ENCODE measurements at regions not wholly inside any gene's neighbourhood (a gene's known extent, or its start where the extent isn't known, plus 50 kb on each side); places are given as distances from the start of the nearest gene placed in this dataset.

DNA sequence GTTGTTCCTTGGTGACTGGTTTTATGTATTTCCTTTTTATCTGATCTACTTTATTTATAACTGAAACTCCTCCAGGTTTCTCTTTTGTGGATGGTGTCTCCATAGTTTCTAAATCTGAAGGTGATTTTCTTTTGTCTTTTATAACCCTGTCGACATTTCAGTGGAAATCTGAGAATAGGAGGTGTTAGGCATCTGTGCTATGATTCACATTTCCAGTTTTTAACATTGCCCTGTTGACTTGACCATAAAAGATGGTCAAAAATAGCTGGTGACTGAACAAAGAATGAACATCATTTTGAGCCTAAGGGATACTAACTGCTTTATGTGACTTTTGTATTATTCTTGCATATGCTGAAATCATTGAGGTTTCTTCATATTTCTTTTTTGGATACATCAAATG is 190.5 kb downstream of the PCSK1 start:
- no peaks in the 10 kb centered on the region for H4K20me1 ChIP-seq (ENCODE audit: insufficient read depth, low read length)
- H3K4me3 ChIP-seq (ENCODE audit: low read depth, low read length, poor library complexity, severe bottlenecking), result no peak overlapping the region
- H3K9me2 ChIP-seq (ENCODE audit: low read depth, low read length), result no peaks in the 10 kb centered on the region
- H3K9me3 ChIP-seq (ENCODE audit: low read length), result no peaks in the 10 kb centered on the region
- H3K36me3 ChIP-seq (ENCODE audit: insufficient read depth, low read length), result no peaks in the 10 kb centered on the region
- H3K27me3 ChIP-seq (ENCODE audit: insufficient read depth, low read length), result no peaks in the 10 kb centered on the region
- no peak overlapping the region for H3K4me2 ChIP-seq (ENCODE audit: low read length)
- TF ChIP-seq EZH2 (IDR thresholded peaks at IDR 0.05; ENCODE audit: borderline replicate concordance, low read length), result no peak
- TF ChIP-seq, protein P1, sequence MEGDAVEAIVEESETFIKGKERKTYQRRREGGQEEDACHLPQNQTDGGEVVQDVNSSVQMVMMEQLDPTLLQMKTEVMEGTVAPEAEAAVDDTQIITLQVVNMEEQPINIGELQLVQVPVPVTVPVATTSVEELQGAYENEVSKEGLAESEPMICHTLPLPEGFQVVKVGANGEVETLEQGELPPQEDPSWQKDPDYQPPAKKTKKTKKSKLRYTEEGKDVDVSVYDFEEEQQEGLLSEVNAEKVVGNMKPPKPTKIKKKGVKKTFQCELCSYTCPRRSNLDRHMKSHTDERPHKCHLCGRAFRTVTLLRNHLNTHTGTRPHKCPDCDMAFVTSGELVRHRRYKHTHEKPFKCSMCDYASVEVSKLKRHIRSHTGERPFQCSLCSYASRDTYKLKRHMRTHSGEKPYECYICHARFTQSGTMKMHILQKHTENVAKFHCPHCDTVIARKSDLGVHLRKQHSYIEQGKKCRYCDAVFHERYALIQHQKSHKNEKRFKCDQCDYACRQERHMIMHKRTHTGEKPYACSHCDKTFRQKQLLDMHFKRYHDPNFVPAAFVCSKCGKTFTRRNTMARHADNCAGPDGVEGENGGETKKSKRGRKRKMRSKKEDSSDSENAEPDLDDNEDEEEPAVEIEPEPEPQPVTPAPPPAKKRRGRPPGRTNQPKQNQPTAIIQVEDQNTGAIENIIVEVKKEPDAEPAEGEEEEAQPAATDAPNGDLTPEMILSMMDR (IDR thresholded peaks at IDR 0.05; ENCODE audit: low read length), result no peak
- H3K27ac ChIP-seq (ENCODE audit: low read depth, low read length, poor library complexity, severe bottlenecking), result no peak overlapping the region
- no peaks in the 10 kb centered on the region for H3K4me1 ChIP-seq (ENCODE audit: insufficient read depth, low read length, severe bottlenecking)
- H2AFZ ChIP-seq (ENCODE audit: low read length), result no peak overlapping the region
- no peaks in the 10 kb centered on the region for H3K79me2 ChIP-seq (ENCODE audit: insufficient read depth, low read length)
- no peak overlapping the region for H3K9ac ChIP-seq (ENCODE audit: low read length)
- H3F3A ChIP-seq (ENCODE audit: insufficient read depth, low read length), result no peaks in the 10 kb centered on the region

DNA sequence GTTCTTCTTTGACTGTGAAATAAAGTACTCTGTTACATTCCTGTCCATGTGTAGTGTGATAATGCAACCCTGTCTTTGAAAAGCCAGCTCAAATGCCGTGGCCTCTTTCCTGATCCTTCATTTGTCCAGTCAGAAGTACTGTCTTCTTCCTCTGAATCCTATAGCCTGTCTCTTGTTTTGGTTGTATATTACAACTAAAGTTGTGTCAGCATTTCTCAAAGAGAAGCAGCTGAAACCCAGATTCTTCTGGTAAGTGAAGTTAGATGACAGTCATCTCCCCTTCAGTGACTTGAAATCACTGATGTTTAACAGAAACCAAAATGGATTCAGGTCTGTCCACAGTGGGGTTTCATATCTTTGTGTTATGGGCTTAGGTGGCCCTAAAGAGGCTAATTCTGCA is 196.2 kb downstream of the PCSK1 start:
- H3K9me2 ChIP-seq (ENCODE audit: low read depth, low read length), result no peaks in the 10 kb centered on the region
- H3K9ac ChIP-seq (ENCODE audit: low read length), result no peak overlapping the region
- H3F3A ChIP-seq (ENCODE audit: insufficient read depth, low read length), result no peaks in the 10 kb centered on the region
- H3K36me3 ChIP-seq (ENCODE audit: insufficient read depth, low read length), result no peaks in the 10 kb centered on the region
- no peak for TF ChIP-seq EZH2 (IDR thresholded peaks at IDR 0.05; ENCODE audit: borderline replicate concordance, low read length)
- TF ChIP-seq, protein P1 (IDR thresholded peaks at IDR 0.05; ENCODE audit: low read length), result no peak
- no peak overlapping the region for H3K27ac ChIP-seq (ENCODE audit: low read depth, low read length, poor library complexity, severe bottlenecking)
- no peaks in the 10 kb centered on the region for H3K9me3 ChIP-seq (ENCODE audit: low read length)
- H3K79me2 ChIP-seq (ENCODE audit: insufficient read depth, low read length), result no peaks in the 10 kb centered on the region
- no peaks in the 10 kb centered on the region for H3K4me1 ChIP-seq (ENCODE audit: insufficient read depth, low read length, severe bottlenecking)
- H3K4me2 ChIP-seq (ENCODE audit: low read length), result no peak overlapping the region
- H2AFZ ChIP-seq (ENCODE audit: low read length), result no peak overlapping the region
- no peaks in the 10 kb centered on the region for H3K27me3 ChIP-seq (ENCODE audit: insufficient read depth, low read length)
- no peaks in the 10 kb centered on the region for H4K20me1 ChIP-seq (ENCODE audit: insufficient read depth, low read length)
- H3K4me3 ChIP-seq (ENCODE audit: low read depth, low read length, poor library complexity, severe bottlenecking), result no peak overlapping the region

DNA sequence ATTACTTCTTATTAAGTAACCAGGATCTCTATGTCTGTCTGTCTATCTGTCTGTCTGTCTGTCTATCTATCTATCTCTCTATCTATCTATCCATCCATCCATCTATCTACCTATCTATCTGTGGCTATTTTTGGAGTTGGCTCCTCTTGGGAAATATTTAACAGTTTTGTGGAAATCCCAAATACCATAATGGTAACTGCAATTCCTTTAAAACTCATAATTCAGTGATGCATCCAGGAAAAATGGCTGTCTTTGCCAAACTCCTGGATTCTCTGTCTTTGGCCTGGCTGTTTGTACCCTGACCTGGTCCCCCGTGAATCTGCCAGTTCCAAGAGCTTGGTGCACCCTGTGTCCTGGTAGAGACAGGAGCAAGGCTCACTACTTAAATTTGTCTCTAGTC is 197.0 kb downstream of the PCSK1 start:
- TF ChIP-seq, protein P1 (IDR thresholded peaks at IDR 0.05; ENCODE audit: low read length), result no peak
- TF ChIP-seq EZH2 (IDR thresholded peaks at IDR 0.05; ENCODE audit: borderline replicate concordance, low read length), result no peak
- Histone ChIP-seq H4K20me1 (ENCODE audit: insufficient read depth, low read length) (no peaks in the 10 kb centered on the region), H3K27me3 (ENCODE audit: insufficient read depth, low read length) (no peaks in the 10 kb centered on the region), H2AFZ (ENCODE audit: low read length) (no peak overlapping the region), H3K9me2 (ENCODE audit: low read depth, low read length) (no peaks in the 10 kb centered on the region), H3F3A (ENCODE audit: insufficient read depth, low read length) (no peaks in the 10 kb centered on the region), H3K27ac (ENCODE audit: low read depth, low read length, poor library complexity, severe bottlenecking) (no peak overlapping the region), H3K4me1 (ENCODE audit: insufficient read depth, low read length, severe bottlenecking) (no peaks in the 10 kb centered on the region), H3K4me2 (ENCODE audit: low read length) (no peak overlapping the region), H3K79me2 (ENCODE audit: insufficient read depth, low read length) (no peaks in the 10 kb centered on the region), H3K4me3 (ENCODE audit: low read depth, low read length, poor library complexity, severe bottlenecking) (no peak overlapping the region), H3K9ac (ENCODE audit: low read length) (no peak overlapping the region), H3K36me3 (ENCODE audit: insufficient read depth, low read length) (no peaks in the 10 kb centered on the region), H3K9me3 (ENCODE audit: low read length) (no peaks in the 10 kb centered on the region)
